ENCODE measurements at regions not wholly inside any gene's neighbourhood (a gene's known extent, or its start where the extent isn't known, plus 50 kb on each side); places are given as distances from the start of the nearest gene placed in this dataset.
"Not testable (repeated sequence)": the region's sequence is repeated elsewhere in the genome, so short reads cannot be mapped to it uniquely, and the experiment has no call there.

DNA sequence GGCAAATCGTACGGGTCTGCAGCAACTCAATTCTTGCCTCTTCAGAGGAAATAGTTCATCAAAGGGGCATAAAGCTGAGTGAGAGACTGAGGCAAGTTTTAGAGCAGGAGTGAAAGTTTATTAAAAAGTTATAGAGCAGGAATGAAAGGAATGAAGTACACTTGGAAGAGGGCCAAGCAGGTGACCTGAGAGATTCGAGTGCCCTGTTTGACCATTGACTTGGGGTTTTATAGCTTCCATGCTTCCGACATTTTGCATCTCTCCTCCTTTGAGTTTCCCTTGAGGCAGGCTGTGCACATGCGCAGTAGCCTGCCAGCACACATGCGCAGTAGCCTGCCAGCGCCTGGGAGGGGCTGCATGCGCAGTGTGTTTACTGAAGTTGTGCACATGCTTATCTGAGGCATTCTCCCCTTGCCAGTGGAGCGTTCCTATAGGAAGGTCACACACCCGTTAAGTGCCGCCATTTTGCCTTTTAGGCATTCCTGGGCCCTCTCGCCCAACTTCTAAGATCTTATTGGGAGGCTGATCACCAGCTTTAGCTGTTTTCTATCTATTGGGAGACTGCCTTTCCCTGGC, 265.5 kb upstream of the MGAT5 start:
- Histone ChIP-seq H3K4me3 (replicated peaks; ENCODE audit: low read depth, low read length) (no peak overlapping the region), H3K27me3 (replicated peaks; ENCODE audit: control insufficient read depth, insufficient read depth, low read length) (no peaks in the 10 kb centered on the region; the same call in 1 of the 2 replicates), H3K36me3 (ENCODE audit: control insufficient read depth, insufficient read depth, low read length) (no peaks in the 10 kb centered on the region)
- TF ChIP-seq, protein P1, sequence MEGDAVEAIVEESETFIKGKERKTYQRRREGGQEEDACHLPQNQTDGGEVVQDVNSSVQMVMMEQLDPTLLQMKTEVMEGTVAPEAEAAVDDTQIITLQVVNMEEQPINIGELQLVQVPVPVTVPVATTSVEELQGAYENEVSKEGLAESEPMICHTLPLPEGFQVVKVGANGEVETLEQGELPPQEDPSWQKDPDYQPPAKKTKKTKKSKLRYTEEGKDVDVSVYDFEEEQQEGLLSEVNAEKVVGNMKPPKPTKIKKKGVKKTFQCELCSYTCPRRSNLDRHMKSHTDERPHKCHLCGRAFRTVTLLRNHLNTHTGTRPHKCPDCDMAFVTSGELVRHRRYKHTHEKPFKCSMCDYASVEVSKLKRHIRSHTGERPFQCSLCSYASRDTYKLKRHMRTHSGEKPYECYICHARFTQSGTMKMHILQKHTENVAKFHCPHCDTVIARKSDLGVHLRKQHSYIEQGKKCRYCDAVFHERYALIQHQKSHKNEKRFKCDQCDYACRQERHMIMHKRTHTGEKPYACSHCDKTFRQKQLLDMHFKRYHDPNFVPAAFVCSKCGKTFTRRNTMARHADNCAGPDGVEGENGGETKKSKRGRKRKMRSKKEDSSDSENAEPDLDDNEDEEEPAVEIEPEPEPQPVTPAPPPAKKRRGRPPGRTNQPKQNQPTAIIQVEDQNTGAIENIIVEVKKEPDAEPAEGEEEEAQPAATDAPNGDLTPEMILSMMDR (IDR thresholded peaks at IDR 0.05; ENCODE audit: insufficient read depth, low read length, poor library complexity, severe bottlenecking): no peak
- no peak for DNase-seq (ENCODE audit: extremely low read depth, insufficient read length)

DNA sequence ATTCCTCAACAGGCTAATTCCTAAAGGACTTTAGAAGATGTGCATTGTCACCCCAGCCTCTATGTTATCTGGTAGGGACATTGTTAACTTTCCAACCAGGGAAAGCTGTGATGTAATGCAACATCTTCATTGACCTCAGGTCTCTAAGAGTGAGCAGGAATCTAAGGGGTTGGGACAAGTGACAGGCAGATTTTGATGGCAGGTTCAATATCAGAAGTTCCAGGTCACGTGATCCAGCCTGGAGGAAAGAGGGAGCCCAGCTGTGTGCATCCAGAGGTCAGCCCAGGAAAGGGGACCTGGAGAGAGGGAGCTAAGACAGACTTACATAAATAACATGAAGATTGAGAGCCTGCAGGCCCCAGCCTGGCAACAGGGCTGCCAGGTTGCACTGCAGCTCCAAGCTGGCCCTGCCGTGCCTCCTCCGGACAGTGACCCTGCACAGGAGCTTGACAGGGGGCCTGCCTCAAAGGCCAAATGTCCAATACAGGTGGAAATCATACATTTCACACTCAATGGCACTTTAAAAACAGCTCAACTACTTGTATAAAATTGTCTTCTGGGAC, 262.2 kb upstream of the MGAT5 start:
- no peaks in the 10 kb centered on the region for H3K27me3 ChIP-seq (replicated peaks; ENCODE audit: control insufficient read depth, insufficient read depth, low read length)
- no peak for DNase-seq (ENCODE audit: extremely low read depth, insufficient read length)
- TF ChIP-seq, protein P1 (IDR thresholded peaks at IDR 0.05; ENCODE audit: insufficient read depth, low read length, poor library complexity, severe bottlenecking): no peak
- no peak overlapping the region for H3K4me3 ChIP-seq (replicated peaks; ENCODE audit: low read depth, low read length)
- no peaks in the 10 kb centered on the region for H3K36me3 ChIP-seq (ENCODE audit: control insufficient read depth, insufficient read depth, low read length)

DNA sequence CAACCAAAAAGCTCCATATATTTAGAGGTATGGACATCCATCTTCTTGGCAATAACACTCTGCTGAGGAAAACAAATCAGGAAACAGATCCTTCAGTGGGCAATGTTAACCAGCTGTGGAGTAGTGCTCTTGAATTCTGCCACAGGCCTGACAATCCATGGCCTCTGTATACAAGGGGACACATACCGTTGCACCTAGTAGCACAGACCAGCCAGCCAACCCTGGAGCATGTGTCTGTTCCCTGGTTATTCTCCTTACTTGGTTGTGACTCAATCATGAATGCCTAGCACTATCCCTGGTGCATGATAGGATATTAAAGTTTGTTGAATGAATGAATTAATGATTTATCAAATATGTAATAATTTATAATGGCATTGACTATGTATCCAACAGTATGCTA, 261.4 kb upstream of the MGAT5 start:
- Histone ChIP-seq H3K36me3 (ENCODE audit: control insufficient read depth, insufficient read depth, low read length) (no peaks in the 10 kb centered on the region), H3K4me3 (replicated peaks; ENCODE audit: low read depth, low read length) (no peak overlapping the region), H3K27me3 (replicated peaks; ENCODE audit: control insufficient read depth, insufficient read depth, low read length) (no peaks in the 10 kb centered on the region)
- TF ChIP-seq, protein P1 (IDR thresholded peaks at IDR 0.05; ENCODE audit: insufficient read depth, low read length, poor library complexity, severe bottlenecking): no peak
- no peak for DNase-seq (ENCODE audit: extremely low read depth, insufficient read length)

DNA sequence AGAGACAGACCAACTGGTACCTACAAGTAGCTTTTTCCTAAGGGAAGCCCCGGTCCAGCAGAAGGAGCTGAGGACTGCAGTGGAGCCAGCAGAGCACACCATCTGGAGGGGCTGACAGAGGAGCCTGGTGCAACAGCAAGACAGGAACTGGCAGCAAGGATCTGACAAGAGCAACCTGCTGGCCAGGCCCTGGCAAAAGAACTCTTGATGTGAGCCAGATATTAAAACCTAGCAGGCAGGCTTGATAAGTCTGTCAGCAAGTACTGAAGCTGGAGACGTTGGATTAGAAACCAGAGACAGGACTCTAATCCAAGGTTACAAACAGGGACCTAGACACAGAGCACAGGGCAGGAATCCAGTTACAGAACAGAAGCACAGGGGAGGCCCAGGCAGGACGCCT, 260.7 kb upstream of the MGAT5 start:
- H3K27me3 ChIP-seq (replicated peaks; ENCODE audit: control insufficient read depth, insufficient read depth, low read length): no peaks in the 10 kb centered on the region
- TF ChIP-seq, protein P1 (IDR thresholded peaks at IDR 0.05; ENCODE audit: insufficient read depth, low read length, poor library complexity, severe bottlenecking): no peak
- DNase-seq (ENCODE audit: extremely low read depth, insufficient read length): no peak

DNA sequence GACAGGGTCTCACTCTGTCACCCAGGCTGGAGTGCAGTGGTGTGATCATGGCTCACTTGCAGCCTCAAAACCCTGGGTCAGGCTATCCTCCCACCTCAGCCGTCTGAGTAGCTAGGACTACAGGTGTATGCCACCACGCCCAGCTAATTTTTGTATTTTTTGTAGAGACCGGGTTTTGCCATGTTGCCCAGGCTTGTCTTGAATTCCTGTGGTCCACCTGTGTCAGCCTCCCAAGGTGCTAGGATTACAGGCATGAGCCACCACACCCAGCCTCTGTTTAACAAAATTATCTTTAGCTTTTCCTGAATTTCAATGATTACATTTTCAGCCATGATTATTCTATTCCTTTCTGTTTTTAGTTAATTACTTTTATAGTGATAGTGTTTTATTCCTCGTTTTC, 255.1 kb upstream of the MGAT5 start:
- not testable (repeated sequence) for H3K27me3 ChIP-seq (replicated peaks; ENCODE audit: control insufficient read depth, insufficient read depth, low read length); DNase-seq (ENCODE audit: extremely low read depth, insufficient read length); H3K4me3 ChIP-seq (replicated peaks; ENCODE audit: low read depth, low read length); H3K36me3 ChIP-seq (ENCODE audit: control insufficient read depth, insufficient read depth, low read length)

More for the DNA sequence above, 260.7 kb upstream of the MGAT5 start:
- Histone ChIP-seq H3K36me3 (ENCODE audit: control insufficient read depth, insufficient read depth, low read length) (no peaks in the 10 kb centered on the region), H3K4me3 (replicated peaks; ENCODE audit: low read depth, low read length) (no peak overlapping the region)

DNA sequence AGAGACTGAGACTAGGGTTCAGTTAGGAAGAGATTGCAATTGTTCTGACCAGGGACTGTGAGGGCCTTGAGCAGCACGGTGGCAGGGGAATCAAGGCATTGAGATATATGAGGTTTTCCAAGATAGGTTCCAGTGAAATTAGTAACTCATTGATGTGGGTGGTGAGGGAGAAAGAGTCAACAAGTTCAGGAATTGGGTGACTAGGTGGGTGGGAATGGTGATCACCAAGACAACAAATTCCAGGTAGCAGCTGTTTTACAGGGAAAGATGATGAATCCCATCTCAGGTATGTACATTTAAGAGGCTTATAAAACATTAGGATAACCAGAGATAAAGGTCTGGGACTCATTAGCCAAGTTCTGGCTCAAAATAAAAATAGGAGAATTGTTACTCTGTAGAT, 251.5 kb upstream of the MGAT5 start:
- no peak for DNase-seq (ENCODE audit: extremely low read depth, insufficient read length)
- no peaks in the 10 kb centered on the region for H3K27me3 ChIP-seq (replicated peaks; ENCODE audit: control insufficient read depth, insufficient read depth, low read length)
- TF ChIP-seq, protein P1 (IDR thresholded peaks at IDR 0.05; ENCODE audit: insufficient read depth, low read length, poor library complexity, severe bottlenecking): no peak
- H3K36me3 ChIP-seq (ENCODE audit: control insufficient read depth, insufficient read depth, low read length): no peaks in the 10 kb centered on the region
- no peak overlapping the region for H3K4me3 ChIP-seq (replicated peaks; ENCODE audit: low read depth, low read length)
